Activated CD4-positive, CD25-positive, alpha-beta regulatory T cell treated with anti-CD3 and anti-CD28 coated beads, Interleukin-2, amount 50 U/mL, for 16 hours (primary cell): ENCODE measurements at regions not wholly inside any gene's neighbourhood (a gene's known extent, or its start where the extent isn't known, plus 50 kb on each side); places are given as distances from the start of the nearest gene placed in this dataset.
"Not testable (repeated sequence)": the region's sequence is repeated elsewhere in the genome, so short reads cannot be mapped to it uniquely, and the experiment has no call there.

ENCODE experiments used
- DNase-seq: peaks from one replicate; pipeline ENCODE4 v3.0.0-alpha.2; 2020; ENCODE audit warnings: low read depth, low spot score

DNA sequence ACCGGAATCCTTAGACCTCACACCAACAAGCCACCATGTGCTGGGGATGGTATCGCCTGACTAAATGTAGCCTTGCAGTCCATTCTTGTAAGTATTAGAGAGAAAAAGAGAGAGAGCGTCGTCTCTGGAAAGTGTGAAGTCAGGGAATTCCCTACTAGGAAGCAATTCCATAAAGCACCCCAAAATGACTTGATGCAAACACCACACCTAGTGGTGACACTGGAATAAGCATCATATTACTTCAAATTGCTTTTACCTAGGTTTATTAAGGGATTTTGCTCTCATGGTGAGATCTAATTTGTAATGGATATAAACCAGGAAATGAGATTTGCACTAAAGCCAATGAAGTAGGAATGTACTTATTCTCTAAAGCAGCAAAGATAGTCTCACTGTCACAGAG is 111.4 kb upstream of the METTL9 start:
- not testable (repeated sequence) for DNase-seq

DNA sequence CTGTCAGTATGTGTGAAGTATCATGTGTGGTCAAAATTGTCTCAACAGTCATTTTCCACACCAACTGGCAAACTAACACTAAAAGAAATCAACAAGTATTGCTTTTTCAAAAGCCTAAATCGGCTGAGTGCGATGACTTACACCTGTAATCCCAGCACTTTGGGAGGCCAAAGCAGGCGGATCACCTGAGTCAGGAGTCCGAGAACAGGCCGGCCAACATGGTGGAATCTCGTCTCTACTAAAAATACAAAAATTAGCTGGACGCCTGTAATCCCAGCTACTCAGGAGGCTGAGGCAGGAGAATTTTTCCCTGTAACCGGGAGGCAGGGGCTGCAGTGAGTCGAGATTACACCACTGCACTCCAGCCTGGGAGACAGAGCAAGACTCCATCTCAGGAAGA is 100.3 kb upstream of the METTL9 start:
- DNase-seq, result not testable (repeated sequence)

DNA sequence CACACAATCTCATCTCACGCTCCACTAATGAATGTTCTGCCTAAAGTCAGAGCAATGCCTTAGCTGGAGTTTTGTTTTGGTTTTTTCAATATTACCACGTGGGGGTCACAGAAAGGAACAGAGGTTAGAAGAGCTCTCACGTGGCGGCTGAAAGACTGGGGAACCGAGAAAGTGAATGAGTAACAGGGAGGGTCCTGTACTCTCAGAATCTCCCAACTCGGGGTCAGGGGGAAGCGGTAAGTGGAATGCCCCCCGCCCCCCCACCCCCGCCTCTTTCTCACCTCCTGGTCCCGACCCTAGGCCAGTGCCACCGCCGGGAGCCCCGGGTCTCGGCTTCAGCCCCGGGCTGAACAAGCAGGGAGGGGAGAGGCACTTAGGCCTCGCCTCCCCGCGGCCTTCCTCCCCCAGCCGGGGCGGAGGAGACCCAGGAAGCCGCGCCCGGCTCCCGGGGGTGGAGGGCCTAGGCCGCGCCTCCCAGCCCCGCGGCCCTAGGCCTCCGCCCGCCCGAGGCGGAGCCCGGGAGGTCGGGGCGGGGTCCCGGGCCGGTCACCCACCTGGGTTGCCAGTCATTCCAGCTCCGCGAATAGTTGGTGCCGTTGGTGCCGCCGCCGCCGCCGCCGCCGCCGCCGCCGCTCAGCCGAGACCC is 98.0 kb upstream of the METTL9 start:
- peak; percentile 29 for DNase-seq

DNA sequence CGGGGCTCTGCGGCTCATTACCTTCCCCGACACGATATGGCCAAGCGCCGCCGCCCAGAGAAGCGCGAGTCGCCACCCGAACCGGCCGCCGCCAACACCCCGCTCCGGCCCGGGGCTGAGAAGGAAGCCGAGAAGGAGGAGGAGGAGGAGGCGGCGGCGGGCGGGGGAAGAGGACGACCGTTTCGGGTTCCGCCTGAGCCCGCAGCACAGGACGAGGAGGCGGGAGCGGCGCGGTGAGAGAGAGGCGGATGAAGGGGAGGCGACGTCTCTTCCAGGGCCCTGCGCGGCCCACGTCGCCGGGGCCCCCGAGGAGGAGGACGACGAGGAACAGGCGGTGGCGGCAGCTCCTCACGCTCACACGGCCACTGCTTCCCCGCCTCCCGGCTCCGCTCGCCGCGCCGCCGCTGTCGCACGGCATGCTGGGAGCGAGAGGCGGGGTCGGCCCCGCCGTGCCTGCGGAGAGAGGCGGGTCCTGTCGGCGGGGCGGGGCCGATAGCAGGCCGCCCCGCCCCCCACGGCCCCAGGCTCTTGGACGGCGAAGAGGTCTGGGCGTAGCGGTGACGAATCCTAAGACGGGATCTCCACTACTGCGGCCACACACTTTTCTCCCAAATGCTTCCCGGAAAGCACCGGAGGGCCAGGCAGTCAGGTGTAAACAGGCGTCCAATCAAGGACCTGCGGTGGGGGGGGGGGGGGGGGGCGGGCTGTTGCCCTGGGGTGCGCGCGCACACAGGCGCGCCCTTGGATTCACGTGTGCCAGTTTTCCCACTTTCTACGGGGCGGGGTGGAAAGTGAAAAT is 97.3 kb upstream of the METTL9 start:
- peak; percentile 80 for DNase-seq

DNA sequence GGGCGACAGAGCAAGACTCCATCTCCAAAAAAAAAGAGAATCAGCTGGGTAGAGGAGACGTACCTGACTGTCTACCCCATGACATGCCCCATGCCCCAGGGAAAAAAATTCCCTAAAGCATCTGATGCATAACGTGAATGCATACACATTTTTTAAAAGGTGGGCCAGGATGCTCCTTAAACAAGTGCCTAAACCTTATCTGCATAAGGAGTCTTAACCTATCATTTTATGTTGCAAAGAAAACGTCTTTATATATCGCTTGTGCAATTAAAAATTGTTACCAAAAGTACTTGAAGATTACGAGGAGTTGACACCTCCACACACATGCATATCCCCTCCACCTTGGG is 95.8 kb upstream of the METTL9 start:
- not testable (repeated sequence) for DNase-seq

DNA sequence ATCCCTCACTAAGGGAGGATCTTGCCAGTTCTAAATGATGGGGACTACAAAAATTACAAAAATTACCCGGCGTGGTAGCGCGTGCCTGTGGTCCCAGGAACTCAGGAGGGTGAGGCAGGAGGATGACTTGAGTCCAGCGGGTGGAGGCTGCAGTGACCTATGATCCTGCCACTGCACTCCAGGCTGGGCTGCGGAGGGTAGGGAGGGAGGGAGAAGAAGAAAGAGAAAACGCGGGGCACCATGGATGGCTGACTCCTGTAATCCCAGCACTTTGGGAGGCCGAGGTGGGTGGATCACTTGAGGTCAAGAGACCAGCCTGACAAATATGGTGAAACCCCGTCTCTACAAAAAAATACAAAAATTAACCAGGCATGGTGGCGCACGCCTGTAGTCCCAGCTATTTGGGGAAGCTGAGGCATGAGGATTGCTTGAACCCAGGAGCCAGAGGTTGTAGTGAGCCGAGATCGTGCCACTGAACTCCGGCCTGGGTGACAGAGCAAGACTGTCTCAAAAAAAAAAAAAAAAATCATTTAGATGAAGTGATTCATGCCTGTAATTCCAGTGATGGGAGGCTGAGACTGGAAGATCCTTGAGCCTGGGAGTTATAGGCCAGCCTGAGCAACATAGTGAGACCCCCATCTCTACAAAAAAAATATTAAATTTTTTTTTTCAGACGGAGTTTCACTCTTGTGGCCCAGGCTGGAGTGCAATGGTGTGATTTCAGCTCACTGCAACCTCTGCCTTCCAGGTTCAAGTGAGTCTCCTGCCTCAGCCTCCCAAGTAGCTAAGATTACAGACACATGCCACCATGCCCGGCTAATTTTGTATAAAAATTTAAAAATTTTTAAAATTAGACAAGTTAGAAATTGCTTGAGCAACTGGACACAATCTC is 95.2 kb upstream of the METTL9 start:
- not testable (repeated sequence) for DNase-seq

DNA sequence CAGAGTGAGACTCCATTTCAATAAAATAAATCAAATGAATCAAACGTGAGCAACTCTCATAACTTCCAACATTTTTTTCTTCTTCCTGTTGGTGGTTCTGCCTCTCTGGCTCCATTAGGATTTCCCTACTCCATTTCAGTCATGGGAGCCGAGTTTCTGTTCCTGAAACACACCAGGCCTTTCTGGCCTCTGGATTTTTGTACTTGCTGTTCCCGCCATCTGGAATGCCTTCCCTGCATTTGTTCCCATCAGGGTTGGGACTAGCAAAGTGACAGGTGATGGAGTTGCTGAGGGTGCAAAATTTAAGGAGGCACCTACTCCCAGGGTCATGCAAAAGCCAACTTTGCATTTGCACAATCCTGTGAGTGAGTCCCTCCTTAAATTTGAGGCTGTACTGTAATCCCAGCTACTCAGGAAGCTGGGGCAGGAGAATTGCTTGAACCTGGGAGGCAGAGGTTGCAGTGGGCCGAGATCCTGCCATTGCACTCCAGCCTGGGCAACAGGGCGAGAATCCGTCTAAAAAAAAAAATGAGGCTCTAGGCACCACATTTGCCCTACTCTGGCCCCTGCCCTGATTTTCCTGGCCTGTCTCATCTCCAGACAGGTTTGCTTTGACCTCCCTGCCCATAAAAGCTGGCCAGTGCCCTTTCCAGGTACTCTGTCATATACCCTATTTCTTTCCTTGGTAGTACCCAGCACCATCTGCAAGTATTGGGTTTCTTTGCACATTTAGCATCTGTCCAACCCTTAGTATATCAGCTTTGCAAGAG is 93.4 kb upstream of the METTL9 start:
- DNase-seq, result not testable (repeated sequence)

DNA sequence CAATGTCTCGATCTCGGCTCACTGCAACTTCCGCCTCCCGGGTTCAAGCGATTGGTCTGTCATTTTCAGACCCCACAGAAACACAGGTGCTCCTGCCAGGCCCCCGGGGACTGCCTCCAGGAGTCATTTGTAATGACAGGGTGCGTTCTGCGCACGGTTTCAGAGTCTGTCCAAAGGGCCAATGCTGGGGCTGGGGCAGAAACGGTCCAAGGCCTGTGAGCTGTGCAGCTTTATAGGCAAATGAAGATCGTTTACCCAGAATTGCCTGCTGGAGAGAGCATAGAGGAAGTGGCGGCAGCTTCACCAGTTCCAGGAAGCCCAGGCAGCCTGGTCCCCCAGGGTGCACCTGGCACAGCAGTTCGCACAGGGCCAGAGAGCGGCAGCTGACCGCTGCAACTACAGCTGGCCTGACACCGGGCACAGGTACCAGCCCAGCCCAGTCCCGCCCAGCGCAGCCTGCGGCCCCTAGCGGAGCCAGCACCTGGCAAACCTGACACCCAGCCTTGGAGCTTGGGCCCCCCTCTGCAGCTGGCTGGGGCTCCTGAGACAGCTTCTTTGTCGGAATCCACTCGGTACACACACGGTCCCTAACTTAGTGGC is 92.4 kb upstream of the METTL9 start:
- peak; percentile 28 for DNase-seq

DNA sequence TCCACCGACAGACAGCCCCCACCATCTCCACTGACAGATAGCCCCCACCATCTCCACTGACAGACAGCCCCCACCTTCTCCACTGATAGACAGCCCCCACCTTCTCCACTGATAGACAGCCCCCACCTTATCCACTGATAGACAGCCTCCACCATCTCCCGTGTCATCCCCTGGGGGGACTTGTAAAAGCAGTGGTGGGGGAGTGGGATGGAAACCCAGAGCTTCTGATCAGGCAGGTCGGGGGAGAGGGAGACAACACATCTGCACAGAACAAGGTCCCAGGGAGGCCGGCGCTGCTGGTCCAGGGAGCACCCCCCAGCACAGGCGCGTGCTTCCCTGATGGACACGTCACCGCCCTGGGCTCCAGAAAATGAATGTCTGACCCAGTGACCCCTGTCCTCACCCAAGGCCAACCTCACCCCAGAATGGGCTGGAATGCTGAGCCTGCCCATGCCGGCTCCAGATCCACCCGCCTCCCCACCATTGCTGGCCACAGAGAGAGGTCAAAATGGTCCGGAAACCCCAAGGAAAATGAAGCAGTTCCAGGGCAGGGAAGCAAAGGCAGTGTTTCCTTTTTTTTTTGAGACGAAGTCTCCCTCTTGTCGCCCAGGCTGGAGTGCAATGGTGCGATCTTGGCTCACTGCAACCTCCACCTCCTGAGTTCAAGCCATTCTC is 91.6 kb upstream of the METTL9 start:
- DNase-seq, result not testable (repeated sequence)

DNA sequence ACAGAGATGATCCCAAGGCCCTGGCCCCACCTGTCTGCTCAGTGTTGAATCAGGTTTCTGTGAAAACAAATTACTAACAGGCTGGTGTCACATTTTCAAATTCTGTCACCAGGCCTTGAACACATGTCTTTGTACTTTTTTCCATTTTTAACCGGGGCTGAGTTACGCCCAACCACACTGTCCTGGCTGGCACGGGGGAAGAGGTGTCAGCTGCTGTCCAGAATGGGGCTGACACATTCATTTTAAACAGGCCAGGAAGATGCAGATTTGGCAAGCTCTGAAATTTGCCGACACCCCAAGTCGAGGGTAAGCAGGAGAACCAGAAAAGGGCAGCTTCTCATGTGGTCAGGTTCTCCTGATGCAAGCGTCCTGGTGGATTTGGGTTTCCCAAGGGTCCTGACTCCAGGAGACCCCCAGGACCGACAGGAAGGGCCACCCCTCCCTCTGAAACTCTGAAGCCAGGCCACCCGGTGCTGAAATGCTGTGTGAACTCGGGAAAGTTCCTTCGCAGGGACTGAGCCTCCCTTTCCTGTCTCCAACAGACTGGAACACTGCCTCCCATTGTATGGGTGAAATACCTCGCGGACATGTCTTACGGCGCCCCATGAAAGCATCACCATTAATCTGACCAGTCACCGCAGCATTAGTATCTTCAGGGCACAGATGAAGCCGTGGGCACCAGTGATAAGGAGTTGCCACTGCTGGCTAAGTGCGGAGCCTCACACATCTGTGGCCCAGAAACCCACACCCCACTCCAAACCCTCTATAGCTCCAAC is 90.5 kb upstream of the METTL9 start:
- DNase-seq, result not testable (repeated sequence)

DNA sequence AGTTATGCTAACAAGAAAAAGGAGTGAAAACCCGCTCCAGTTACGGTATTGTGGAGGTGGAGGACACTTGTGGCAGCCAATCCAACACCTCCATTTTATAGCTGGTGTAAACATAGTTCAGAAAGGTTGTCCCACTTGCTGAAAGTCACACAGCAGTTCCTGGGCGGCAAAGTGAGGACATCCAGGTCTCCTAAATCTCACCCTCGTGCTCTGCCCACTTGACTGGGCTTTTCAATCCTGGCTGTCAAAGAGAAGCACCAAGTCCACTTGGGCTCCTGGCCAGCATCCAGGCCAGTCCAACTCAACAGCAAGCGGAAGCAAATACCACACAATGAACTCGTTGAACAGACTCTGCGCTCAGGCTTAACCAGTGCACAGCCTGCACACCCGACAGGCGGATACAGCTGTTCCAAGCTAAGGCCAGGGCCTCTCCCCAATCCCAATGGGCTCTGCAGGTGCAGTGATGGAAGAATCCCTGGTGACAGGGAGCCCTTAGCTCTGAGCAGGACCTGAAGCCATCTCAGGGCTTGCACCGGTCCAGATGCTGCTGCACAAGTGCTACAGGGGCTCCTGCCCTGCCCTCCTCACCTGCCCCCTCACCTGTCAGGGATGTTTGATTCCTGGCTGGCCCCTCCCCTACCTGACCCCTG is 89.8 kb upstream of the METTL9 start:
- not testable (repeated sequence) for DNase-seq

DNA sequence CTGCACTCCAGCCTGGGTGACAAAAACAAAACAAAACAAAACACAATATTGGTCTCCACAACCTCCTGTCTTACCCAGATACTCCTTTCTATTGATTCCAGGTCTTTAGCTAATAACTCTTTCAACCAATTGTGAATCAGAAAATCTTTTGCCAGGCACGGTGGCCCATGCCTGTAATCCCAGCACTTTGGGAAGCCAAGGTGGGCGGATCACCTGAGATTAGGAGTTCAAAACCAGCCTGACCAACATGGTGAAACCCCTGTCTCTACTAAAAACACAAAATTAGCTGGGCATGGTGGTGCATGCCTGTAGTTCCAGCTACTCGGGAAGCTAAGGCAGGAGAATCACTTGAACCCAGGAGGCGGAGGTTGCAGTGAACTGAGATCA is 88.5 kb upstream of the METTL9 start:
- not testable (repeated sequence) for DNase-seq

DNA sequence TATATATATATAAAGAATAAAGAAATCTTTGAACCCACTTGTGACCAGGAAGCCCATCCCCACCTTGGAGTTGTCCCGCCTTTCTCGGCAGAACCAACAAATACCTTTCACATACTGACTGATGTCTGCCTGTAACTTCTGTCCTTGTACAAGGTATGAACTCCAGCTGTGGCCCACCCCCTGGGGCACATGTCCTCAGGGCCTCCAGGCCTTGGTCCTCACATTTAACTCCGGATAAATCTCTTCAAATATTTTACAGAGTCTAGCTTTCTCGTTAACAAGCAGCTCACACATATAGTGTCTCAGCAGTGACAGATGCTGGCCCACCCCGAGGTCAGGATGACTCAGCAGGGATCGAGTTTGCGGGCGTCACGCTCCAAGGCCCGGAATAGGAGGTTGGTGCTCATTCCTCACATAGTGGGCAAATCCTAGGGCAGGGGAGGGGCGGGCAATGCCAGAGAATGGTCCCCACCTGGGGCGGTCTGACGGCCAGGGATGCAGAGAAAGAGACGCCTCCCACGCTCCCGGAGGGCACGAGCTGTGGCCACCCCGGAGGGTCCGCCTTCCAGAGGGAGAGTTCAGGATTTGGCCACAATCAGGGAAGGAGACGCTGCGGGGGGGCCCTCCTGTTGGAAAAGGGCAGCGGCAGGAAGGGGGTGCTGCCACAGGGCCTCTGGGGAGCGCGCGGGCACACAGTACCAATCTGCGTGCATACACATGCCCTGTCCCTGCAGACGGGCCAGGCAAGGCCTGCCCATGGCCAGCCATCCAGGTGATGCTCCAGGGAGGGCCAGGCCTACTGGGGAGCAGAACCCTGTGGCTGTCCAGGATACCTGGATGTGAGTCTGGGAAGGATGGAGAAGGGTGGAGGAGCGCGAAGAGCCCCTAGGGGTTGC is 87.8 kb upstream of the METTL9 start:
- DNase-seq, result not testable (repeated sequence)

DNA sequence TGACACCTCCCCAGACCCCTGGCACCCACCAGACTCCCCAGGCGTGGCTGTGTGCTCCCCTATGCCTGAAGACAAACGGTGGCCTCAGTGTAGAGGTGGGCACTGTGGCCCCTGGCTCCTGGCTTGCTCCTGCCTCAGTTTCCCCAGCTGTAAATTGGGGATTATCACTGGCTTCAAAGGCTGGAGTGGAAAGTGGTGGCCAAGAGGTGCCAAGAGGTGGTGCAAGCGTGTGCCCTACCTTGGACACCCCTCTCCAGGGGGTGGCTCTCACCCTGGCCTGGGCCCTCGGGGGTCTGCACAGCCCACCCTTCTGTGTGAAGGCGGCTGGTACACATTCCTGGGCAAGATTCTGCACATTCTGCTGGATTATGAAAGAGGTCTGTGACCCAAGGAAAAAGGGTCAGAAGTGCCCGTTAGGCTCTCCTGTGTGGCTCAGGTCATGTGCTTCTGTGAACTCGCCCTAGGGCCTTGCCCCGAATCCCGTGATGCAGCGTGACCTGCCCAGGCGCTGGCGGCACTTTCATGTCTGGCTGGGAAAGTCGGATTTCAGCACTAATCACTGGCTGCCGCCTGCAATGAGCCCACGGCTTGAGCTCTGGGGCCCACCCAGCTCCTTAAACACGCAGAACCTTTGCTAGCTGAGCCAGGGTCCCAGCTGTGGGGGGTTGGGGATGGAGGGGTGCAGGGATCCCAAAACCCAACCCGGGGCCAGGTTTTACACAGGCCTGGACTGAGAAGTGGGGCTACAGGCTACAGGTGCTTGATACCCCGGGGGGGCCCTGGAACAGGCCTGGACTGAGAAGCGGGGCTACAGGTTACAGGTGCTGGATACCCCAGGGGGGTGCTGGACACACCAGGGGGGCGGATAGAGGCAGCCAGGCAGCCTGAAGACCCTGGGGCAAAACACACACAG is 86.8 kb upstream of the METTL9 start:
- DNase-seq, result not testable (repeated sequence)

DNA sequence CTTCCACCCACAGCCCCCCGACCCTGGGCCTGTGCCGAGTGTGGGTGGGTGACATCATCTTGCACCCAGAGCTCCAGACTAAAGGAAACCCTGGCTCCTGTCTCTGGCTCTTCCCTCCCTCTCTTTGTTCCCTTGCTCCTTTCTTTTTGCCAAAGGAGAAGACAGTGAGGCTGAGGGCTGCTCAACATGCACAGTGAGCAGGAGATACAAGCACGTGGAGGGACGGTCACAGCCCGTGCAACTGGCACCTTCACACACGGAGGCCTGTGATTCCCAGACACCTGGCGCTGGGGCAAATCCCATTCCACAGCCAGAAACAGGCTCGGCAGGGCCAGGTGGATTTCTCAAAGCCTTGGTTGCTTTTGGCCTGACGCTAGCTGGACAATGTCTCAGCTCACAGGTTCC is 86.0 kb upstream of the METTL9 start:
- not testable (repeated sequence) for DNase-seq

DNA sequence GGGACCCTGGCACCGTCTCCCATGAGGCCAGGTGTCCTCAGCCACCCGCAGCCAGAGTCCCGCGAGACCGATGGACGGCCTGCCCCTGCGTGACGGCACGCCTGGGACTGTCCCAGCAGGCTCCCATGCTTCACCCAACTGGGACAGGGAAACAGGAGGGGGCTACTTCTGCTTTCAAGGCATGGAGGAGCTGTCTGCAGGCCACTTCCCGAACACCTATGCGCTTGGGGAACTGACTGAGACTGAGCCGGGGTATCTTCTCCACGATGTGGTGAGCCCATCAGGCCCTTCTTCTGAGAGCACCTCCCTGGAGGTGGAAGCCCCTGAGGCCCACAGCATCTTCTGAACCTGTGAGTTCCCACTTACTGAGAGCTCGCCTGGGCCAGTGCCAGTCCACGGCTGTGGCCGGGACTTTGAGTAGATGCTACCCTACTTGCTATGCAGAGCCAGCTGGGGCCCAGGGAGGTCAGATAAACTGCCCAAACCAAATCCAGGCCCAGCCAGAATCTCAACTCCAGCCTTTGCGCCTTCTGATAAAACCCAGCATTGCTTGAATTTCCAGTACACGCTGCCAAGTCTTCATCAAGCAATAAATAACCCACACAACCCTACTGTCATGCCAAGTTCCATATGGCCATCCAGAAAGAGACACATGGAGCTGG is 85.4 kb upstream of the METTL9 start:
- DNase-seq, result not testable (repeated sequence)

DNA sequence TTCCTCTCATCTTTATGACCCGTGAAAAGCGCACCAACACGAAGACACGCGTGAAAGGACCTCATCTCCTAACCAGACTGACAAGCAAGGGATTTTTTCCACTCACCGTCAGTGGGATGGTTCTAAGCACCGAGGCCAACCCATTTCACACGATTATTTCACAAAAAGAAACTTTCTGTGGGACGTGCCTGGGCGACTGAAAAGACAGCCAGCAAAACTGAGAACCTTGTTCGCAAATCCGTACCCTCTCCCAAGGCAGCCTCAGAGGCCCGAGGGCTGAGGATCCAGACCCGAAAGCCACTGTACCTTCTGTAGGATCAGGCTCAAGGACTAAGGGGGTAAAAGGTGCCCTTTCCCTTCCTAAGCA is 84.9 kb upstream of the METTL9 start:
- DNase-seq, result not testable (repeated sequence)
